IMR-90 (cell line): ENCODE measurements at regions not wholly inside any gene's neighbourhood (a gene's known extent, or its start where the extent isn't known, plus 50 kb on each side); places are given as distances from the start of the nearest gene placed in this dataset.

Source experiments
- ATAC-seq: fragments of 200-7000 bp; cut with Tn5 transposase; 2 replicates; pipeline ENCODE4 v1.9.1; 2020; ENCODE audit warnings: low read depth, mild to moderate bottlenecking, moderate library complexity
- BruUV-seq: library from RNA; stranded (reverse); fragments of 400-500 nt; replicated peaks from 2 replicates; lab custom pipeline; 2021; lab: Mats Ljungman, UMichigan
- CTCF ChIA-PET: fragments of 300-600 bp; formaldehyde crosslinking; extraction: SDS; loops from one replicate; lab custom pipeline; 2021; ENCODE audit warnings: antibody characterized with exemption; lab: Yijun Ruan, JAX
- POLR2A ChIA-PET: fragments of 300-600 bp; sonication (Branson Sonifier 250); formaldehyde crosslinking; loops from one replicate; lab custom pipeline; 2022; ENCODE audit warnings: antibody characterized with exemption; ENCODE audit not compliant: unreplicated experiment; lab: Charles Lee
- DNase-seq: peaks from one replicate; pipeline ENCODE4 v3.0.0; 2013
- H2AFZ ChIP-seq: replicated peaks from 2 replicates; pipeline ENCODE3; 2013; ENCODE audit warnings: low read length, mild to moderate bottlenecking; ENCODE audit not compliant: poor library complexity
- H2AK5ac ChIP-seq: 2 replicates; pipeline ENCODE4 v1.6.1; 2013; ENCODE audit warnings: low read depth, low read length, inconsistent platforms
- H2AK9ac ChIP-seq: replicated peaks from 2 replicates; pipeline ENCODE3; 2013; ENCODE audit warnings: mild to moderate bottlenecking, low read depth, low read length, moderate library complexity; ENCODE audit not compliant: poor library complexity
- H2BK120ac ChIP-seq: 2 replicates; pipeline ENCODE4 v1.6.1; 2013; ENCODE audit warnings: low read depth, low read length, inconsistent platforms
- H2BK15ac ChIP-seq: 3 replicates; pipeline ENCODE4 v1.6.1; 2013; ENCODE audit warnings: low read depth, low read length, inconsistent platforms
- H2BK20ac ChIP-seq: 2 replicates; pipeline ENCODE4 v1.6.1; 2013; ENCODE audit warnings: low read depth, mild to moderate bottlenecking, inconsistent platforms, low read length, moderate library complexity
- H2BK5ac ChIP-seq: 2 replicates; pipeline ENCODE4 v1.6.1; 2013; ENCODE audit warnings: mild to moderate bottlenecking, low read depth, low read length, inconsistent platforms; ENCODE audit not compliant: poor library complexity, severe bottlenecking
- H3K14ac ChIP-seq: replicated peaks from 2 replicates; pipeline ENCODE4 v1.6.1; 2013; ENCODE audit warnings: low read depth, low read length, inconsistent platforms
- H3K18ac ChIP-seq: 2 replicates; pipeline ENCODE4 v1.6.1; 2013; ENCODE audit warnings: low read depth, low read length, control low read depth
- H3K23ac ChIP-seq: 2 replicates; pipeline ENCODE4 v1.6.1; 2013; ENCODE audit warnings: low read depth, low read length, inconsistent platforms
- H3K27ac ChIP-seq: 2 replicates; pipeline ENCODE4 v1.5.1; 2013; ENCODE audit warnings: mild to moderate bottlenecking, control low read depth, low read length; ENCODE audit not compliant: insufficient read depth
- H3K27me3 ChIP-seq: 2 replicates; pipeline ENCODE4 v1.6.1; 2013; ENCODE audit warnings: low read length; ENCODE audit not compliant: control insufficient read depth, insufficient read depth
- H3K36me3 ChIP-seq: 2 replicates; pipeline ENCODE4 v1.6.1; 2013; ENCODE audit warnings: low read length, mixed read lengths; ENCODE audit not compliant: control insufficient read depth, insufficient read depth
- H3K4ac ChIP-seq: 2 replicates; pipeline ENCODE4 v1.6.1; 2013; ENCODE audit warnings: low read depth, low read length, inconsistent platforms
- H3K4me1 ChIP-seq: 2 replicates; pipeline ENCODE4 v1.6.1; 2013; ENCODE audit warnings: low read length, mixed read lengths; ENCODE audit not compliant: control insufficient read depth, insufficient read depth
- H3K4me2 ChIP-seq: 2 replicates; pipeline ENCODE4 v1.6.1; 2013; ENCODE audit warnings: low read depth, mild to moderate bottlenecking, control low read depth, low read length, moderate library complexity
- H3K4me3 ChIP-seq: 2 replicates; pipeline ENCODE4 v1.5.1; 2013; ENCODE audit warnings: low read depth, mild to moderate bottlenecking, control low read depth, low read length, moderate library complexity; ENCODE audit not compliant: insufficient read depth
- H3K56ac ChIP-seq: 2 replicates; pipeline ENCODE4 v1.6.1; 2013; ENCODE audit warnings: low read length, inconsistent platforms; ENCODE audit not compliant: insufficient read depth; ENCODE audit errors: extremely low read depth
- H3K79me1 ChIP-seq, 2 experiments: 2 replicates each; pipeline ENCODE4 v1.6.1; 2013; ENCODE audit warnings: low read length in 2 of 2, inconsistent platforms in 1 of 2, low read depth in 1 of 2
- H3K9ac ChIP-seq: 2 replicates; pipeline ENCODE4 v1.6.1; 2013; ENCODE audit warnings: low read depth, low read length, control low read depth
- H3K9me1 ChIP-seq: 2 replicates; pipeline ENCODE4 v1.6.1; 2013; ENCODE audit warnings: low read length, inconsistent platforms; ENCODE audit not compliant: insufficient read depth
- H3K9me3 ChIP-seq: 2 replicates; pipeline ENCODE4 v1.6.1; 2013; ENCODE audit warnings: low read length; ENCODE audit not compliant: control insufficient read depth, insufficient read depth
- H4K20me1 ChIP-seq: 2 replicates; pipeline ENCODE4 v1.6.1; 2013; ENCODE audit warnings: low read length, inconsistent platforms; ENCODE audit not compliant: insufficient read depth
- H4K5ac ChIP-seq: 2 replicates; pipeline ENCODE4 v1.6.1; 2013; ENCODE audit warnings: mild to moderate bottlenecking, low read depth, low read length, control low read depth
- H4K8ac ChIP-seq, 2 experiments: 2 replicates each; pipeline ENCODE4 v1.6.1; 2013; ENCODE audit warnings: low read depth in 2 of 2, low read length in 2 of 2, control low read depth in 1 of 2, inconsistent platforms in 1 of 2
- H4K91ac ChIP-seq: 2 replicates; pipeline ENCODE4 v1.6.1; 2013; ENCODE audit warnings: low read depth, low read length, inconsistent platforms; ENCODE audit not compliant: insufficient read depth
- MAFK ChIP-seq: IDR thresholded peaks from 2 replicates; pipeline ENCODE4 v1.6.1; 2012; ENCODE audit warnings: low read depth, low read length, improper control_type of control experiment
- MAZ ChIP-seq: IDR thresholded peaks from 2 replicates; pipeline ENCODE4 v1.6.1; 2012; ENCODE audit warnings: low read depth, mild to moderate bottlenecking, low read length, improper control_type of control experiment, moderate library complexity, borderline replicate concordance
- MXI1 ChIP-seq: IDR thresholded peaks from 2 replicates; pipeline ENCODE4 v1.6.1; 2012; ENCODE audit warnings: low read depth, mild to moderate bottlenecking, low read length, moderate library complexity, borderline replicate concordance
- NFE2L2 ChIP-seq: fragments of 150-350 bp; IDR thresholded peaks from 2 replicates; pipeline ENCODE4 v1.6.1; 2016; ENCODE audit warnings: low read depth, mild to moderate bottlenecking, low read length
- RCOR1 ChIP-seq: IDR thresholded peaks from 2 replicates; pipeline ENCODE4 v1.6.1; 2012; ENCODE audit warnings: mild to moderate bottlenecking, low read length, improper control_type of control experiment; ENCODE audit not compliant: insufficient replicate concordance
- RFX5 ChIP-seq: IDR thresholded peaks from 2 replicates; pipeline ENCODE4 v1.8.0; 2012; ENCODE audit warnings: low read depth, mild to moderate bottlenecking, low read length, moderate library complexity
- SMC3 ChIP-seq: fragments of 150-350 bp; IDR thresholded peaks from 2 replicates; pipeline ENCODE4 v1.6.1; 2016; ENCODE audit warnings: low read depth, mild to moderate bottlenecking, antibody characterized with exemption, low read length, moderate library complexity
- USF2 ChIP-seq: fragments of 150-350 bp; IDR thresholded peaks from 2 replicates; pipeline ENCODE4 v1.6.1; 2017; ENCODE audit warnings: mild to moderate bottlenecking, antibody characterized with exemption, low read length, low read depth
- WGBS, 2 experiments: methylation state at CpG; one replicate each; pipeline versions ENCODE4 v1.1.5 to v1.1.7; 2013; ENCODE audit warnings: missing lambda C conversion rate in 2 of 2; ENCODE audit not compliant: insufficient read length in 1 of 2; ENCODE audit errors: extremely low coverage in 2 of 2; 5-methylcytosine and 5-hydroxymethylcytosine counted together
- dilution Hi-C: fragments of 300-500 bp; cut with HindIII; formaldehyde crosslinking; loops from one replicate; pipeline ENCODE4 v1.14.3; 2018; ENCODE audit warnings: low sequenced_read_pairs; ENCODE audit not compliant: unreplicated experiment
- in situ Hi-C: fragments of 300-500 bp; cut with MboI; formaldehyde crosslinking; loops from 3 replicates; pipeline ENCODE4 v1.14.3; 2019; ENCODE audit warnings: low sequenced_read_pairs, inconsistent platforms, mixed read lengths
- intact Hi-C: fragments of 100-400 bp; cut with micrococcal nuclease; formaldehyde crosslinking; loops from 2 replicates; pipeline ENCODE4 v1.10.0; 2022
- TF ChIP-seq, protein P1 (sequence below): fragments of 150-350 bp; IDR thresholded peaks from 2 replicates; pipeline ENCODE4 v1.6.1; 2016; ENCODE audit warnings: low read depth, mild to moderate bottlenecking, low read length, moderate library complexity, borderline replicate concordance

GRCh38 chr1:229002037-229002436, 266.8 kb downstream of the RHOU start:
- H3K36me3 ChIP-seq = no peaks in the 10 kb centered on the region
- no peak overlapping the region for H4K5ac ChIP-seq
- H2BK20ac ChIP-seq = no peak overlapping the region
- TF ChIP-seq MAZ (no peak), MAFK (no peak), RFX5 (no peak), SMC3 (no peak), NFE2L2 (no peak), RCOR1 (no peak), USF2 (no peak), MXI1 (no peak)
- TF ChIP-seq, protein P1, sequence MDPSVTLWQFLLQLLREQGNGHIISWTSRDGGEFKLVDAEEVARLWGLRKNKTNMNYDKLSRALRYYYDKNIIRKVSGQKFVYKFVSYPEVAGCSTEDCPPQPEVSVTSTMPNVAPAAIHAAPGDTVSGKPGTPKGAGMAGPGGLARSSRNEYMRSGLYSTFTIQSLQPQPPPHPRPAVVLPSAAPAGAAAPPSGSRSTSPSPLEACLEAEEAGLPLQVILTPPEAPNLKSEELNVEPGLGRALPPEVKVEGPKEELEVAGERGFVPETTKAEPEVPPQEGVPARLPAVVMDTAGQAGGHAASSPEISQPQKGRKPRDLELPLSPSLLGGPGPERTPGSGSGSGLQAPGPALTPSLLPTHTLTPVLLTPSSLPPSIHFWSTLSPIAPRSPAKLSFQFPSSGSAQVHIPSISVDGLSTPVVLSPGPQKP = no peak
- H2AFZ ChIP-seq = no peak overlapping the region
- in situ Hi-C loops (no loop called here), intact Hi-C loops (no loop called here), dilution Hi-C loops (no loop called here)
- H3K4me3 ChIP-seq = no peak overlapping the region
- H3K18ac ChIP-seq = no peak overlapping the region
- no peak overlapping the region for H4K8ac ChIP-seq
- DNase-seq (no peak), ATAC-seq (no peak)
- H3K56ac ChIP-seq = no peak overlapping the region
- no CpG with 5 or more reads among the region's 3 CpGs for whole genome bisulfite sequencing, 2 experiments
- H2BK120ac ChIP-seq = no peak overlapping the region
- H2AK5ac ChIP-seq = no peak overlapping the region
- ChIA-PET POLR2A (no interaction called here), CTCF (no interaction called here)
- H3K79me1 ChIP-seq = no peaks in the 10 kb centered on the region
- H3K4ac ChIP-seq = no peak overlapping the region
- no peak overlapping the region for H3K23ac ChIP-seq
- H3K9me1 ChIP-seq = peaks cover 3% of the 10 kb centered on the region; the same call in 1 of the 2 replicates
- peaks cover 3% of the 10 kb centered on the region for H3K27me3 ChIP-seq
- no peak overlapping the region for H2BK15ac ChIP-seq
- no peak overlapping the region for H2BK5ac ChIP-seq
- H3K4me2 ChIP-seq = no peak overlapping the region
- H3K4me1 ChIP-seq = peaks cover 1% of the 10 kb centered on the region; the same call in 1 of the 2 replicates
- no peak overlapping the region for H3K27ac ChIP-seq
- BruUV-seq = no TSS peak
- no peak overlapping the region for H2AK9ac ChIP-seq
- no peak overlapping the region for H3K14ac ChIP-seq
- no peak overlapping the region for H4K91ac ChIP-seq
- H4K20me1 ChIP-seq = no peaks in the 10 kb centered on the region
- H3K9me3 ChIP-seq = no peaks in the 10 kb centered on the region
- no peak overlapping the region for H3K9ac ChIP-seq
